NCI-H146 (cell line): ENCODE measurements at regions not wholly inside any gene's neighbourhood (a gene's known extent, or its start where the extent isn't known, plus 50 kb on each side); places are given as distances from the start of the nearest gene placed in this dataset.
"Not testable (repeated sequence)": the region's sequence is repeated elsewhere in the genome, so short reads cannot be mapped to it uniquely, and the experiment has no call there.

Source experiments
- DNase-seq: peaks from one replicate; lab custom pipeline; 2025; lab: John Stamatoyannopoulos, UW

DNA sequence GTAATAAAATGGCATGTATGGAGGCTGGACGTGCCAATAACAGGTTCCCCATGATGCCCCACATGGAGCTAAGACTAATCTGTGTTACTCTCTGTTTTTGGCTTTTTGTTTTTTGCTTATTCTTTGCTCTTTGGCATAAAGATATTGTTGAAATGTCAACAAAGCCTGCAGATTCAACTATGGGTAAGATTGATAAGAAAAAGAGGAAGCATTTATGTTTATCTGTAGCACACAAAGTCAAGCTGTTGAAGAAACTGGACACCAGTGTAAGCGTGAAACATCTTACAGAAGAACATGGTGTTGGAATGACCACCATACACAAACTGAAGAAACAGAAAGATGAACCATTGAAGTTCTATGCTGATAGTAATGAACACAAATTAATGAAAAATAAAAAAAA, 402.7 kb downstream of the LTN1 start:
- DNase-seq = no peak

GRCh38 chr21:28588997-28589396, 403.7 kb downstream of the LTN1 start:
- no peak for DNase-seq

DNA sequence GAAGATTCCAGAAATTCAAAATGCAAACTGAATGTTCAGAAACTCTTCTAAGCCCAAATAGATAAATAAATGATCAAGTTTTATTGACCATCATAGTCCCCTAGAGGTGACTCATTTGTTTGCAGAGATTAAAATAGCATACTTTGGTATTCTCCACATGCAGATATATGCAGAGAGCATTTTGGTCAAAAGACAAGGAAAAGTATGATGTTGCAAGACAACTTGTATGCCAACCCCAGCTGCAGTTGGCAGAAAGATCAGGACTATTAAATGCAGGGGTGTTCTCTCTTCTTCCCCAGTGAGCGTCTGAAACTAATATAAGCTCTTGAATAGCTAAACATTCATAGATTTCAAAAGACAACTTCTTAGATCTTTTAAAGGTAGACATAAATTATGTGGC, 404.9 kb downstream of the LTN1 start:
- DNase-seq = no peak

DNA sequence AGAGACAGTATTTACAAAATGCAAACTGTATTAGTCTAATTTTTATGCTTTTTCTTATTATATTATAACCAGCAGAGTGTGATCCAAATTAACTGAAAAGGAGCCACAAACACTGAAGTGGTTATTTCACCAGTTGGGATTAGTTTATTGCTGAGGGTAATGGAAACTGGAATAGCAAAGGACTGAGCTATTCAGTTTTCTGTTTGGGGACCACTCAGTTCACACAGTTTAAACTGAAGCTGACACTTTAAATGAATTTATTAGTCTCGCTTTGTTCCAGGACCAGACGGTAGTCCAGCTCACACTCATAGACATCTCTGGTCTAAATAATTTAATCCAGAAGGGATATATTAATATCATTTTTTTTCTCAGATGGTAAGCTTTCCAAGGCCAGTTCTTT, 410.7 kb downstream of the LTN1 start:
- no peak for DNase-seq

- DNase-seq = not testable (repeated sequence)
Observed at GRCh38 chr21:28581311-28581731, 411.4 kb downstream of the LTN1 start.

DNA sequence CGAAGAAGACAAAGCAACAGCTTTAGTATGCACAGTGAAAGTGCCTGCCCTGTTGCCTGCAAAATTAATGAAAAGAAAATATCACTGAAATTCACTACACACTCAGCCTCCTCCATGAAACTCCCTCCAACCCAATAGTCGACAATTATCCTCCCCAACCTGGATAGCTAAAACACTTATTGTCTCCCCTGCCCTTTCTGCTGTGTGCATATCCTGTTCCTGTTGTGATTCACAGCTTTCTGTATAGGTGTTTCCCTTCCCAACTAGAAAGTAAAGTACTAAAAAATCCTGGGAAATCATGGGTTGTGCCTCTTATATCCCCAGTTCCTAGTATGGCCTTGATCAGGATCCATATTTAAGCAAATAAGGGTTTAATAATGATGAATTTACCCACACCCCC, 412.1 kb downstream of the LTN1 start:
- no peak for DNase-seq

- no peak for DNase-seq
Observed at GRCh38 chr21:28579986-28580550, 412.6 kb downstream of the LTN1 start.

DNA sequence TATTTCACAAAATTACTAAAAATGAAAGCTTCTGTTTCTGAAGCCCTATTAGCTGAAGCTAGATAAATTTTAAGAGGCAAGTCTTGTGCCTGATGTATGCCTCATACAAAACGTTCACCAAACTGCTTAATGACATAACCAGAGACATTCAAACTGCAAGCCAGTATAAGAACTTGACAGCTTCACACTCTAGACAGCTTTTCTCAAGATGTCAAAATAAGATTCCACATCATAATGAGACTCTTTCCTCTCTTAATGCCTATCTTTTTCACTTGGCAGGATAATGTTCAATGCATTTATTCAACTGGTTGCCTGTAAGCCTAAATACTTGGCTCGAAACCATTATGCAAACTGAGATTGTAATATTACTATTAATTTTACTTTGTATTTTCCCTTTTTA, 424.0 kb downstream of the LTN1 start:
- no peak for DNase-seq

GRCh38 chr21:28563933-28564332, 428.7 kb downstream of the LTN1 start:
- not testable (repeated sequence) for DNase-seq

GRCh38 chr21:28561772-28562171, 430.9 kb downstream of the LTN1 start:
- no peak for DNase-seq

DNA sequence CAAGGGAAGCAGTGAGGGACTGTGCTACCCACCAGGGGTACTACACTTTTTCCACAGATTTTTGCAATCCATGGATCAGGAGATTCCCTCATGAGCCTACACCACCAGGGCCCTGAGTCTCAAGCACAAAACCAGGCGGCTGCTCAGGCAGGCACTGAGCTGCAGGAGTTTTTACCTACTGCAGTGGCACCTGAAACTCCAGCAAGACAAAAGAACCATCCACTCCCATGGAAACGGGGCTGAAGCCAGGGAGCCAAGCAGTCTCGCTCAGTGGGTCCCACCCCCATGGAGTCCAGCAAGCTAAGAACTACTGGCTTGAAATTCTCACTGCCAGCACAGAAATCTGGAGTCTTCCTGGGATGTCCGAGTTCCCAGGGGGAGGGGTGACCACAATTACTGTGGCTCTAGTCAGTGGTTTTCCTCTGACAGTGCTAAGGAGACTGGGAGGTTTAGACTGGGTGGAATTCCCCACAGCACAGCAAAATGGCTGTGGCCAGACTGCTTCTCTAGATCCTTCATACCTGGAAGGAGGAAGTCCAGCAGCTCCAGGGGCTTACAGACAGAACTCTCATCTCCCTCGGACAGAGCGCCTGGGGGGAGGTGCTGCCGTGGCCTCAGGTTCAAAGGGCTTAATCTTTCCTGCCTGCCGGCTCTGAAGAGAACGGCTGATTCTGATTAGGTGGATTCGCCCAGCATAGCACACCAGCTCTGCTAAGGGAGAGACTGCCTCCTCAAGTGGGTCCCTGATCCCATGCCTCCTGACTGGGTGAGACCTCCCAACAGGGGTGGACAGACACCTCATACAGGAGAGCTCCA, 437.8 kb downstream of the LTN1 start:
- no peak for DNase-seq

GRCh38 chr21:28550057-28550825, 442.4 kb downstream of the LTN1 start:
- DNase-seq = no peak

DNA sequence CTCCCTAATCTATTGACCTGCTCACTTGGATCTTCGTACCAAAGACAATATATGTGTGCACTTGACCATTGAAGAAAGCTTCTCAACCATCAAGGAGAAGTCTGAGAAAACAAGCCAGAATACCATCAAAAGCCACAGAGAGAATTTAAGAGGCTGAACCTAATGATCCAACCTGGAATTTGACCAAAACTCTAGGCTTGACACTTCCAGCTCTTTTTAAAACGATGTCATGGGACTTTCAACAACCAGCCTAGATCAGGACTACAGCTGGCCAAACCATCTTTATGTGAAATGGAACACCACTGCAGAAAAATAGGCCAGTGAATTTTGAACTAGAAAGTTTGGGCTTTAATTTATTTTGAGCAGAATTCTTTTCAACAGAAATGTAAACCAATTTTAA, 444.4 kb downstream of the LTN1 start:
- no peak for DNase-seq

- DNase-seq = no peak
Observed at GRCh38 chr21:28547766-28548165, 444.9 kb downstream of the LTN1 start.

DNA sequence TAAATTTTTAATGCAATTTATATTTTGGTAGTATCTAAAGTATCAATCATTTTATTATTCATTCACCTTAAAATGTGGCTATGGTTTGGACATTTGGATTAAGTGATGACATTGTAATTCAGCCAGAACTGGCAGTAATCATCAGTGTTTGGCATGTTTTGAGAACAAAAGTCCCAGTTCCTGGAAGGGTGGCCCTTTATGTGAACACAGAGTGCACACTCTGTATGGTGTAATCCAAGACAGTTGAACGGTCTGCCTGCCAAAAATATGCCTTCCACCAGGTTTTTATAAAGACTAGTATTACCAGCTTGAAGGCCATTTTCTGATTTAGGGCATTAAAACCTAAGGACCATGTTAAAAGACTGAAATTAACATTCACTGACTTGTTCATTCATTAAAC, 448.7 kb downstream of the LTN1 start:
- no peak for DNase-seq

DNA sequence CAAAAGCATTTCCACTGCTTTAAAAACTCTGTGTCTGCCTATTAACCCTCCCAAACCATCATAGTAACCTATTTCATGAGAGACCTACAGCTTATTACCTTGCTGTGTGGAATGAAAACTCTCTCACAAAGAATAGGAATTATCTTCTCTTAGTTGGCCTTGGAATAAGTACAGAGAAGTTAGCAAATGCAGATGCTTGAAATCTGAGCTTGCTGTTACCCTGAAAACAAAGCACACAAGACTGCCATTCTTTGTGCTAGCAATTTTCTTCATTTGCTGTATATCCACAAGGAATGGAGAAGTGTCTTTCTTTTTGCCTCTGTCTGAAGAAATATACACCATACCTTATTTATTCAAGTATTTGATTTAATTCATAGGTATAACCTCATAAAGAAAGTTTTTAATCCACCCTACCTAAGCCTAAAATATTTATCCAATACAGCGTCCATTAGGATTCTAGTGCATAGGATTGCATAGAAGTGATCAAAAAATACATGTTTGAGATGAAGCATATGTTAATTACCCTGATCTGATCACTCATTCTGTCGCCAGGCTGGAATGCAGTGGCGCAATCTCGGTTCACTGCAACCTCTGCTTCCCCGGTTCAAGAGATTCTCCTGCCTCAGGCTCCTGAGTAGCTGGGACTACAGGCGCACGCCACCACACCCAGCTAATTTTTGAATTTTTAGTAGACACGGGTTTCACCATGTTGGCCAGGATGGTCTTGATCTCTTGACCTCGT, 451.1 kb downstream of the LTN1 start:
- DNase-seq = no peak

DNA sequence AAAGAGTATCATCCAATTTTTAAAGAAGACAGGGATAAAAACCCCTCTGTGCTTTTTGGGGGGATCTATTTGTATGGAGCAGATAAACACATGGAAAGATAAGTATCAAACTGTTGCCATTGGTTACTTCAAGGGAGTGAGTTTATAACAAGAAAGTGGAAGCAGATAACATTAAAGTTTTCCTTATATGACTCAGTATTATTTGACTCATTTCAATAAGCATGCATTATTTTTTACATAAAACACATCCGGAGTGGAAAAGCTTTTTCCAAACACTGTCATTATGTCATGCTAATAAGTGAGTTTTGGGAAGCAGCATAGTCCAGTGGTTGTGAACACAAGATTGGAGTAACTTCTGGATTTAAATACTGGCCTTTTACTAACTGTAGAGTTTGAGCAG, 452.2 kb downstream of the LTN1 start:
- DNase-seq = no peak

- no peak for DNase-seq
Observed at GRCh38 chr21:28539623-28539988, 453.1 kb downstream of the LTN1 start.

- DNase-seq = no peak
Observed at GRCh38 chr21:28538987-28539622, 453.6 kb downstream of the LTN1 start.

- no peak for DNase-seq
Observed at GRCh38 chr21:28537371-28538079, 455.2 kb downstream of the LTN1 start.

DNA sequence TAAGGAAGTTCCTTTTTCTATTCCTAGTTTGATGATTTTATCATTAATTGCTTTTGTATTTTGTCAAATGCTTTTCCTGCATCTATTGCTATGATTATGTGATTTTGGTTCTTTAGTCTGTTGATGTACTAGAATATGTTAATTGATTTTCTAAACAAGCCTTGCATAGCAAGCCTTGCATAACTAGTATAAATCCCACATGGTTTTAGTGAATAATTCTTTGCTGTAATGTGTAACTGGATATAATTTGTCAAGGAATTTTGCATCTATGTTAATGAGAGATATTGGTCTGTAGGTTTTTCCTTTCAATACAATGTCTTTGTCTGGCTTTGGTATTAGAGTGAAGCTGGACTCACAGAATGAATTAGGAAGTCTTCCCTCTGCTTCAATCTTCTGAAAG, 460.2 kb downstream of the LTN1 start:
- DNase-seq = no peak
